Cardiac muscle cell (in vitro differentiated cells and primary cell): ENCODE measurements at regions not wholly inside any gene's neighbourhood (a gene's known extent, or its start where the extent isn't known, plus 50 kb on each side); places are given as distances from the start of the nearest gene placed in this dataset.

Experiments
- DNase-seq, 2 donors: peaks; one replicate each; pipeline versions ENCODE4 v3.0.0 to v3.0.0-alpha.2; 2010 to 2017; ENCODE audit warnings: low read depth in 1 of 2, low spot score in 1 of 2
- H3K27ac ChIP-seq: fragments of 200-600 bp; sonication (generic); 2 replicates; pipeline ENCODE4 v1.5.1; 2016
- H3K27me3 ChIP-seq: fragments of 200-600 bp; sonication (generic); 2 replicates; pipeline ENCODE4 v1.6.0; 2016; ENCODE audit warnings: control low read depth
- H3K36me3 ChIP-seq: fragments of 200-600 bp; sonication (generic); 2 replicates; pipeline ENCODE4 v1.5.1; 2016; ENCODE audit warnings: control low read depth
- H3K4me1 ChIP-seq: fragments of 200-600 bp; sonication (generic); 2 replicates; pipeline ENCODE4 v1.8.1; 2017; ENCODE audit warnings: low read depth, mild to moderate bottlenecking, mixed run types
- H3K4me3 ChIP-seq: fragments of 200-600 bp; sonication (generic); 2 replicates; pipeline ENCODE4 v1.5.1; 2016; ENCODE audit warnings: mild to moderate bottlenecking
- H3K9me3 ChIP-seq: fragments of 200-600 bp; sonication (generic); 2 replicates; pipeline ENCODE4 v1.5.1; 2017; ENCODE audit warnings: low read depth, mild to moderate bottlenecking, control low read depth
- TF ChIP-seq, protein P1 (sequence below): IDR thresholded peaks from 2 replicates; pipeline ENCODE4 v1.5.1; 2012; ENCODE audit warnings: low read depth, mild to moderate bottlenecking, low read length

DNA sequence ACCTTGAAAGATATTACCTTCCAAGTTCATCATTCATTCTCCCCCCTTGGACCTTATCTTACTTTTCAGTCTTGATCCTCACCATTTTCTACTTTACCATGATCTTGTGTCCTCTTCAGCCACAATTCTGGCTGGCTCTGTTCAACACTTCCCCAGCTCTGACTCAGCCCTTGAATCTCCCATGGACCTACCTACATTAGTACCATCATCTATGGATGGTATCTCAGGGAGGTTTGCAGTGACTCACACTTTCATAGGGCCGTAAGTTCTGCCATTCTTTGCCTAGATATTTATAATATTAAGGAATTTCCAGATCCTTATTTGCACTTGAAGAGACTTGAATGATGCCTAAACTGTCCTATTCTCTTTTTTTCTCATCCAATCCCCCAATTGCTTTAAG, 213.7 kb upstream of the RORA start:
- DNase-seq = no peak
- TF ChIP-seq, protein P1, sequence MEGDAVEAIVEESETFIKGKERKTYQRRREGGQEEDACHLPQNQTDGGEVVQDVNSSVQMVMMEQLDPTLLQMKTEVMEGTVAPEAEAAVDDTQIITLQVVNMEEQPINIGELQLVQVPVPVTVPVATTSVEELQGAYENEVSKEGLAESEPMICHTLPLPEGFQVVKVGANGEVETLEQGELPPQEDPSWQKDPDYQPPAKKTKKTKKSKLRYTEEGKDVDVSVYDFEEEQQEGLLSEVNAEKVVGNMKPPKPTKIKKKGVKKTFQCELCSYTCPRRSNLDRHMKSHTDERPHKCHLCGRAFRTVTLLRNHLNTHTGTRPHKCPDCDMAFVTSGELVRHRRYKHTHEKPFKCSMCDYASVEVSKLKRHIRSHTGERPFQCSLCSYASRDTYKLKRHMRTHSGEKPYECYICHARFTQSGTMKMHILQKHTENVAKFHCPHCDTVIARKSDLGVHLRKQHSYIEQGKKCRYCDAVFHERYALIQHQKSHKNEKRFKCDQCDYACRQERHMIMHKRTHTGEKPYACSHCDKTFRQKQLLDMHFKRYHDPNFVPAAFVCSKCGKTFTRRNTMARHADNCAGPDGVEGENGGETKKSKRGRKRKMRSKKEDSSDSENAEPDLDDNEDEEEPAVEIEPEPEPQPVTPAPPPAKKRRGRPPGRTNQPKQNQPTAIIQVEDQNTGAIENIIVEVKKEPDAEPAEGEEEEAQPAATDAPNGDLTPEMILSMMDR = no peak
- Histone ChIP-seq H3K4me3 (no peak overlapping the region), H3K9me3 (no peaks in the 10 kb centered on the region), H3K36me3 (no peaks in the 10 kb centered on the region), H3K27ac (no peak overlapping the region), H3K27me3 (no peaks in the 10 kb centered on the region), H3K4me1 (peaks cover 7% of the 10 kb centered on the region)

DNA sequence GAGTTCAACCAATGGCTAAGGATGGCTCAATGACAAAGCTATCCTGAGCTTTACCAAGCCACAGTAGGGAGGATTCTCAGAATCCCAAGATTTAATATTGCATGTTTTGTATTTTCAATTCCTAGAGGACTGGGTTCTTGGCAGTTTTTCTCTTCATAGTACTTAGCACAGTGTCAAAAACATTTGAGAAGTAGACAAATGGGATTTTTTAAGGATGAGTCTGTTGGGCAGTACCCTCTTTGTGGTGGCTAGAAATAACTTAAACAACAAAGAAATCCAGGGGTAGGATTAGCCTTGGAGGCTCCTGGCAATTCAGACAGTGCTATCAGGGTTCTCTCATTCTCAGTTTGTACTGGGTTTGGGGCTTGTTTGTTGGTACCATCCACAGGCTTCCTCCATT, 212.8 kb upstream of the RORA start:
- H3K4me1 ChIP-seq = peaks cover 7% of the 10 kb centered on the region
- no peak overlapping the region for H3K4me3 ChIP-seq
- DNase-seq = no peak
- TF ChIP-seq, protein P1 = no peak
- no peaks in the 10 kb centered on the region for H3K27me3 ChIP-seq
- no peak overlapping the region for H3K27ac ChIP-seq
- H3K36me3 ChIP-seq = no peaks in the 10 kb centered on the region
- no peaks in the 10 kb centered on the region for H3K9me3 ChIP-seq

DNA sequence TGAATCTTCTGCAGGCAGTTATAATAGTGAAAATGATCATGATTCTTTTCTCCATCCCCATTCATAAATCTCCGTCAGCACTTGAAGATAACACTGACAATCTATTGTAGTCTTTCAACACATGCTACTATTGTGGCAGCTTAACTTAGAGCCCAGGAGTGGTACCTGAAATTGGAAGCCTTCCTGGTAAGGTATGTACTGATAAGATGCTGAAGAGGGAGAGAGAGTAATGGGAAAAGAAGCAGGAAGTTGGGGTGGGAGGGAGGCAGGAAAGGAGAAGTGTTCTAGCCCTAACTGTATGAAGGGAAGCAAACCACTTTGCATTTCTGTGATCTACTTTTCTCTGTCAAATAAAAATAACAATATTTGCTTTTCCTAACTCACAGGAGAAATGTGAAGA, 197.4 kb upstream of the RORA start:
- Histone ChIP-seq H3K4me1 (no peaks in the 10 kb centered on the region), H3K4me3 (no peak overlapping the region), H3K9me3 (no peaks in the 10 kb centered on the region), H3K27me3 (peaks cover 6% of the 10 kb centered on the region), H3K36me3 (no peaks in the 10 kb centered on the region), H3K27ac (no peak overlapping the region)
- TF ChIP-seq, protein P1 = no peak
- DNase-seq = peak in 1 of 2 donors; percentile 32

DNA sequence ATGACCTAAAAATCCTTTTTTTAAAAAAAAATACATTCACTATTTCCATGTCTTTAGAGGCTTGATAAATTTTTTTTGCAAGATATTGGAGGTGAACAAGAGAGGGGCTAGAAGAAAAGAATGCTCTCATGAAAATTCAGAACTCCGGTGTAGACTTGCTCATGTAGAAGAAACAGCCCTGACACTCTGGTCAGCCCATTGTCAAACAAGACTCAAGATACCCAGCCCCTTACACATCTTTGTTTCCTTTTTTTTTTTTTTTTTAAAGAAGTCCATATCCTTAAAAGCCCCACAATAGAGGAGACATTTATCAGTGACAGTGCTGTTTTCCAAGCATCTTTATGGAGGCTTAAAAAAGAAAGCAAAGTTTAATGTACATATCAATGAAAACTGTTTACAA, 196.8 kb upstream of the RORA start:
- H3K36me3 ChIP-seq = no peaks in the 10 kb centered on the region
- TF ChIP-seq, protein P1 = no peak
- H3K27ac ChIP-seq = no peak overlapping the region
- H3K9me3 ChIP-seq = no peaks in the 10 kb centered on the region
- peaks cover 10% of the 10 kb centered on the region for H3K27me3 ChIP-seq
- no peak overlapping the region for H3K4me3 ChIP-seq
- DNase-seq = no peak
- no peaks in the 10 kb centered on the region for H3K4me1 ChIP-seq

DNA sequence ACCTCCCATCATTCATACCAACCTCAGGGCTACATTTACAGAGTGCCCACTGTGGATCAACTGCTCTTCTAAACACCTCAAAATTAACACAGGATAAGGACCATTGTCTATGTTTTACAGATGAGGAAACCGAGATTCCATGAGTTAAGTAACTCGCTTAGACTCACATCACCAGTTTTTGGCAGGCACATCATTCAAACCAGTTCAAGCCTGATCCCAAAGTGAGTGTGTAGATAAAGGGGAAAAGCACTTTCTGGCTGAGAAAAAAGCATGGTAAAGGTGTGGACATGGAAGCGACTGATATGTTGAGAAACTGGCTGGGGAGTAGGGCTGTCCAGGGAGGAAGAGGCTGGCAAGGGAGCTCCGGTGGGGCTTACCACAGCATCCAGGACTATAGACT, 193.7 kb upstream of the RORA start:
- DNase-seq = no peak
- Histone ChIP-seq H3K27me3 (peaks cover 10% of the 10 kb centered on the region), H3K4me1 (no peaks in the 10 kb centered on the region), H3K36me3 (no peaks in the 10 kb centered on the region), H3K27ac (no peak overlapping the region), H3K4me3 (no peak overlapping the region), H3K9me3 (no peaks in the 10 kb centered on the region)
- TF ChIP-seq, protein P1 = no peak

DNA sequence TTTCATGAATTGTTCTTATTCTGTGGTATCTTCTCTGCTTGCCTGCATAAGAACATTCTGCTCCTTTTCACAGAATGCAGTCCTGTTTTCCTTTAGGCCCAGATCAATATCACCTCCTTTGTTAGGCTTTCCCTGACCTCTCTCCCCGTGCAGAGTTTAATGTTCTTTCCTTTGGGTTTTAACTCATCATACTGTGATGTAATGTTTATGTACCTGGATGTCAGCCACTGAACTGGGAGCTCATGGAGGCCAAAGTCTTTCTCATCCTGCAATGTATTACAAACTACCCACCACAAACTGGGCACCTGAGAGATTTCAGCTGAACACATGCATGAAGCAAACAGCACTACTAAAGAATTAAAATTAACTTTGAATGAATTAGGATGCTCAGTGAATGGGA, 192.8 kb upstream of the RORA start:
- Histone ChIP-seq H3K36me3 (no peaks in the 10 kb centered on the region), H3K27me3 (peaks cover 10% of the 10 kb centered on the region), H3K4me3 (no peak overlapping the region), H3K9me3 (no peaks in the 10 kb centered on the region), H3K27ac (no peak overlapping the region), H3K4me1 (no peaks in the 10 kb centered on the region)
- no peak for DNase-seq
- TF ChIP-seq, protein P1 = no peak
